Epithelial cell of proximal tubule (primary cell): ENCODE measurements at regions not wholly inside any gene's neighbourhood (a gene's known extent, or its start where the extent isn't known, plus 50 kb on each side); places are given as distances from the start of the nearest gene placed in this dataset.

Experiments used
- DNase-seq: peaks from one replicate; pipeline ENCODE4 v3.0.0-alpha.2; 2011; ENCODE audit warnings: low read depth
- H3K4me3 ChIP-seq: 2 replicates; pipeline ENCODE4 v1.5.1; 2011; ENCODE audit warnings: low read depth, mild to moderate bottlenecking, low read length
- TF ChIP-seq, protein P1 (sequence below): conservative IDR thresholded peaks from 2 replicates; pipeline ENCODE4 v1.5.1; 2012; ENCODE audit warnings: low read depth, mild to moderate bottlenecking, low read length

DNA sequence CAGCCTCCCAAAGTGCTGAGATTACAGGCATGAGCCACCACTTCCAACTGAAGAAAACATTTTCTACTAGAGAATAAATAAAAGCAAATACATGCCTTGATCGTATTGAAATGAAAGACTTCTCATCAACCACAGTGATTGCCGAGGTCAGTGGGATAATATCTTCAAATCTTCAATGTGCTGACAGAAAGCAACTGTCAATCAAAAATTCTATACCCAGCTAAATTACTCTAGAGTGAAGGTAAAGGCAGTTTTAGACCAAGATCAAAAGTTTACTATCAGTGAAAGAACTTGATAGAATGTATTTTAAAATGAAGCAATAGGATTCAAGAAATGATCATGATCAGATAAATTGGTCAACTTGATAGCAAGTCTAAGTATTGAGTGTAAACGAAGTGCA, 130.6 kb downstream of the BRD1 start:
- TF ChIP-seq, protein P1, sequence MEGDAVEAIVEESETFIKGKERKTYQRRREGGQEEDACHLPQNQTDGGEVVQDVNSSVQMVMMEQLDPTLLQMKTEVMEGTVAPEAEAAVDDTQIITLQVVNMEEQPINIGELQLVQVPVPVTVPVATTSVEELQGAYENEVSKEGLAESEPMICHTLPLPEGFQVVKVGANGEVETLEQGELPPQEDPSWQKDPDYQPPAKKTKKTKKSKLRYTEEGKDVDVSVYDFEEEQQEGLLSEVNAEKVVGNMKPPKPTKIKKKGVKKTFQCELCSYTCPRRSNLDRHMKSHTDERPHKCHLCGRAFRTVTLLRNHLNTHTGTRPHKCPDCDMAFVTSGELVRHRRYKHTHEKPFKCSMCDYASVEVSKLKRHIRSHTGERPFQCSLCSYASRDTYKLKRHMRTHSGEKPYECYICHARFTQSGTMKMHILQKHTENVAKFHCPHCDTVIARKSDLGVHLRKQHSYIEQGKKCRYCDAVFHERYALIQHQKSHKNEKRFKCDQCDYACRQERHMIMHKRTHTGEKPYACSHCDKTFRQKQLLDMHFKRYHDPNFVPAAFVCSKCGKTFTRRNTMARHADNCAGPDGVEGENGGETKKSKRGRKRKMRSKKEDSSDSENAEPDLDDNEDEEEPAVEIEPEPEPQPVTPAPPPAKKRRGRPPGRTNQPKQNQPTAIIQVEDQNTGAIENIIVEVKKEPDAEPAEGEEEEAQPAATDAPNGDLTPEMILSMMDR: no peak
- DNase-seq: no peak
- no peak overlapping the region for H3K4me3 ChIP-seq

DNA sequence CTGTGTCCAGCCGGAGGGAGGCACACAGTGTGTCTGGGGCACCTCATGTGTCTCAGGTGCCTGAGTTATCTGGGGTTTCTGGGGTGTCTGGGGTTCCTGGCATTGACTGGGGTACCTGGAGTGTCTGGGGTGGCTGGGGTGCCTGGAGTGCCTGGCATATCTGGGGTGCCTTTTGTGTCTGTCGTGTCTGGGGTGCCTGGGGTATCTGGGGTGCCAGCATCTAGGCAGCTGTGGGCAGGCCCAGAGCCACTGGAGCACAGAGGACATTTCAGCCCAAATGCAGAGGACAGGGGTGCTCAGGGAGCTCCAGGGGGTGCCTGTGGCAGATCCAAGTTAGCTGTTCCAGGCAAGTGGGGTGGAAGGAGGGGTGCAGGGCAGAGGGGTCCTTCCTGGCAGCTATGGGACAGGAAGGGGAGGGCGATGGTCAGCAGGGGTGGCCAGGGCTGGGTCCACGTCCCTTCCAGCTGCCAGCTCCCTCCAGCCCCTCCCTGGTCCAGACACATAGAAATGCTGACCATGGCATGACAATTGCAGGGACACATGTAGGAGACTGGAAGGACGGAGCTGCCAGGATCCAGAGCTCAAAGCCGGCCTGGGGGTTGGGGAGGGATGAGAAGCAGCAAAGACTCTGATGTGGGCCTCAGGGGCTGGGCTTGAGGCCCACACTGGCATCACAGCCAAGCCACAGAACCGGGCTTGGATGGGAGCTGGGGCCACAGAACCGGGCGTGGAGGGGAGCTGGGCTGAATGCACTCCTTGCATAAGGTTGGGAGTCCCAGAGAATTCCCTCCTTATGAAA, 133.0 kb downstream of the BRD1 start:
- DNase-seq: no peak
- TF ChIP-seq, protein P1: no peak
- no peak overlapping the region for H3K4me3 ChIP-seq

DNA sequence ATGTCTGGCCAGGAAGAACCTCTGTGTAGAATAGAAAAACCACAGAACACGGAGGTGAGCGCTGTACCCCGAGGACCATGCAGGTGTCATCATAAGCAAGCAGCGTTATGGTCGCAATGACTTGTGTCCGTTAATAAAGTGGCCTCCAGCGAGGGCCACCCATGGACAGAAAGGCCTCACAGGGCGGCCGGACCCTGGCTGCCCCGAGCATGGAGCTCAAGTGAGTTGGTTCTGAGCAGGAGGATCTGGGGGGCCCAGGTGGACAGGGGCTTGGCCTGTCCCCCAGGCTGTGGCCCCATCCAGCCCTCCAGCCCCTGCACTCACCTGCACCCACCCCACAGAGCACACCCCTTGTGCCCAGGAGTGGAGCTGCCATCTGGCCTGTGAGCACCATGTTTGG, 133.8 kb downstream of the BRD1 start:
- TF ChIP-seq, protein P1: no peak
- no peak overlapping the region for H3K4me3 ChIP-seq
- no peak for DNase-seq

DNA sequence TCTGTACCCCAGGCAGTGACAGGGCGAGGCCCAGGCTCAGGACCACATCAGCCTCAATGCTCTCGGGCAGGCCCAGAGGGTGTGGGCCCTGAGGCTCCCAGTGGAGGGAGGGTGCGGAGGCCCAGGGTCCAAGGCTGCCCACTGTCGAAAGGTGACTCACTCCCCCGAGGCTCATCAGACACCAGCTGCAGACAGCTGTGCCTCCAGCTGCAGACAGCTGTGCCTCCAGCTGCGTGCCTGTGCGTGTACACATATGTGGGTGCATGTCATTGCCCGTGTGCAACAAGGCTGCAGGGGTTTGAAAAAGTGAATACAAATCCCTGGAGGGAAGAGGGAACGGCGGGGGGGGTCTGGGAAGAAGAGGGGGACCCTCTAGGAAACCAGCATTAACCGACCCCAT, 134.3 kb downstream of the BRD1 start:
- DNase-seq: no peak

DNA sequence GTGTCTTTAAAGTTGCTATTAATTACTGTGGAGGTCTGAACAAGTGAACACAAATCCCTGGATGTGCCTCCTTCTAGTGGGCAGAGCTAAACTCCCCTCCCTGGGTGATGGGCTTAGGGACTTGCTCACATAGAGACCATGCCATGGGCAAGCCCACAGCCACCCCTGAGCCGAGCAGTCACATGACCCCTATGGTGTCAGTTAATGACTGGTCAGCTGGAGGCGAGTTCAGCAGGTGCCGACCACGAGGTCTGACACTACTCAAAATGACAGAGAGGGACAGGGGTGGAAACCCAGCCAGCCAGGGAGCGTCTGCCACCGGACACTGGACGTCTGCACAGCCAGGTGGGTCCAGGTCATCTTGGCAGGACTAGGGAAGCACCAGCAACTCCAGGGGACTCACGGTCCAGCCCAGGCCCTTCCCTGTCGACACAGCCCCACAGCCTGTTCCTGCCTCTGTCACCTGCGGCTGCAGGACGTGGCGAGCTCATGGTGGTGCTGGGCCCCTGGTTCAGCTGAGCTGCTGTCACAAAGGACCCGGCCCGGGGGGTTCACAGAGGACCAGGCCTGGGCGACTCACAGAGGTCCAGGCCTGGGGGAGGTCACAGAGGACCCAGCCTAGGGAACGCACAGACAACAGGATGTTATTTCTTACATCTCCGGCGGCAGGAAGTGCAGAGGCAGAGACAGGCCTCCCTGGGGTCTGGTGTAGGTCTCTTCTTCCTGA, 135.0 kb downstream of the BRD1 start:
- no peak for DNase-seq
- TF ChIP-seq, protein P1: no peak
- no peak overlapping the region for H3K4me3 ChIP-seq

More for the DNA sequence above, 134.3 kb downstream of the BRD1 start:
- TF ChIP-seq, protein P1: no peak
- no peak overlapping the region for H3K4me3 ChIP-seq

DNA sequence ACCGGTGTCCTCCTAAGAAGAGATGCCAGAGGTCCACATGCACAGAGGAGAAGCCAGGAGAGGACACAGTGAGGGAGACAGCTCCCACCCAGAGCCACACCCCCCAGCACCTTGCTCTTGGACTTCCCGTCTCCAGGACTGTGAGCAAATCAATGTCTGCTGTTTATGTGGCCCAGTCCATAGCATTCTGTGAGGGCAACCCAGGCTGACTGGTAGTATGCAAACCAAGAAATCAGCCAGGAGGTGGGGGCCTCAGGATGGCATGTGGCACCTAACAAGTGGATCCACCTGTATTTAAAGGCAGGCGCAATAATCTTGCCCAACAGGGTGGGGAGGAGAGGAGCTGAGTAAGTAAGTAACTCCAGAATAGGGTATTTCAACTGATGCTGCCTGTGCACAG, 136.4 kb downstream of the BRD1 start:
- no peak overlapping the region for H3K4me3 ChIP-seq
- TF ChIP-seq, protein P1: no peak
- DNase-seq: no peak

DNA sequence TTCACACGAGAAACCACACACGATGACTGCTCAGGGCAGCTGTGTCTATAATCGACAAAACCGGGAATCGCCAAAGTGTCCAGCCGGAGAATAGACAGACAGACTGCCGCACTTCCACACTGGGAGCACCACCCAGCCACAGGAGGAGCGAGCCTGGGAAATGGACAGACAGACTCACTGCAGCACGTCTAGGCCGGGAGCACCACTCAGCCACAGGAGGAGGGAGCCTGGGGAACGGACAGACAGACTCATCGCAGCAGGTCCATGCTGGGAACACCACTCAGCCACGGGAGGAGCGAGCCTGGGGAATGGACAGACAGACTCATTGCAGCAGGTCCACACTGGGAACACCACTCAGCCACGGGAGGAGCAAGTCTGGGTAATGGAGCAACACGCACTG, 137.2 kb downstream of the BRD1 start:
- TF ChIP-seq, protein P1: no peak
- no peak overlapping the region for H3K4me3 ChIP-seq
- DNase-seq: no peak
